Glutamatergic neuron (in vitro differentiated cells): ENCODE measurements at regions not wholly inside any gene's neighbourhood (a gene's known extent, or its start where the extent isn't known, plus 50 kb on each side); places are given as distances from the start of the nearest gene placed in this dataset.

Experiments used
- DNase-seq: peaks from one replicate; pipeline ENCODE4 v3.0.0; 2022
- H3K27ac Mint-ChIP-seq: one replicate; pipeline ENCODE4 v1.8.0; 2020; ENCODE audit warnings: mild to moderate bottlenecking, mixed read lengths, inconsistent platforms; ENCODE audit not compliant: unreplicated experiment
- H3K27me3 Mint-ChIP-seq: one replicate; pipeline ENCODE4 v1.8.0; 2020; ENCODE audit warnings: mild to moderate bottlenecking, moderate library complexity, mixed read lengths, inconsistent platforms; ENCODE audit not compliant: unreplicated experiment
- H3K36me3 Mint-ChIP-seq: one replicate; pipeline ENCODE4 v1.8.0; 2020; ENCODE audit warnings: mild to moderate bottlenecking, mixed read lengths, inconsistent platforms; ENCODE audit not compliant: unreplicated experiment
- H3K4me1 Mint-ChIP-seq: one replicate; pipeline ENCODE4 v1.8.0; 2020; ENCODE audit warnings: mild to moderate bottlenecking, low read depth, mixed read lengths, inconsistent platforms; ENCODE audit not compliant: unreplicated experiment
- H3K4me3 Mint-ChIP-seq: one replicate; pipeline ENCODE4 v1.8.0; 2020; ENCODE audit warnings: mild to moderate bottlenecking, mixed read lengths, inconsistent platforms; ENCODE audit not compliant: unreplicated experiment
- H3K9me3 Mint-ChIP-seq: one replicate; pipeline ENCODE4 v1.8.0; 2020; ENCODE audit warnings: mild to moderate bottlenecking, moderate library complexity, mixed read lengths, inconsistent platforms; ENCODE audit not compliant: unreplicated experiment
- TF ChIP-seq, protein P1 (sequence below): fragments of 200-600 bp; sonication (generic); IDR thresholded peaks from one replicate; pipeline ENCODE4 v1.5.0; 2021; ENCODE audit not compliant: partially characterized antibody, unreplicated experiment

DNA sequence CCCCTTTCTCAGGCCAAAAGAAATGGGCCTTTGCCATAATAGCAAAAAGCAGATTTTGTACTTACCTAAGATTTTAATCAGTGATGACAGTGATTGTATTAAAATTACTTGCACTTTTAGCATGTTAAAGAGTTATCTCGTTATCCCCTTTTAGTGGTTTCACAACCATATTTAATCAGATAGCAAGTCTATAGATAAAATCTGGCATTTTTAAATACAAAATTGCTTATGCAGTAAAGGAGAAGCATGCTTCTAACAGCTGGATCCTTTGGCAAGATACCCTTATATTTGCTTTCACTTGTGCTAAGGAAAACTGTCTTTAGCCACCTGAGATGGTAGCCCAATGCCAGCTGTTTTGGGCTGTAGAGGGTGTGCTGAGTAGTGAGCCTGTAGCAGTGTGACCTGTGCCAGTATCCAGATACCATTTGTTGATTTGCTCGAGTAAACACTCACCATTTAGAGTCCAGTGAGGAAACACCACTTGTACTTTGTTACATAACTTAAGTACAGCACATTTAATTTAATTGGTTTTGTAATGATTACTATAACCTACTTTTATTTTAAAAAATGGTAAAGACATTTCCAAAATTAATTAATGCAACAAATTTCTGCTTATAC, 314.4 kb upstream of the ZP4 start:
- Mint-ChIP-seq H3K27ac (no peak overlapping the region), H3K4me3 (no peak overlapping the region), H3K4me1 (no peaks in the 10 kb centered on the region), H3K36me3 (no peaks in the 10 kb centered on the region), H3K27me3 (no peaks in the 10 kb centered on the region), H3K9me3 (peaks cover 1% of the 10 kb centered on the region)
- DNase-seq: no peak
- TF ChIP-seq, protein P1, sequence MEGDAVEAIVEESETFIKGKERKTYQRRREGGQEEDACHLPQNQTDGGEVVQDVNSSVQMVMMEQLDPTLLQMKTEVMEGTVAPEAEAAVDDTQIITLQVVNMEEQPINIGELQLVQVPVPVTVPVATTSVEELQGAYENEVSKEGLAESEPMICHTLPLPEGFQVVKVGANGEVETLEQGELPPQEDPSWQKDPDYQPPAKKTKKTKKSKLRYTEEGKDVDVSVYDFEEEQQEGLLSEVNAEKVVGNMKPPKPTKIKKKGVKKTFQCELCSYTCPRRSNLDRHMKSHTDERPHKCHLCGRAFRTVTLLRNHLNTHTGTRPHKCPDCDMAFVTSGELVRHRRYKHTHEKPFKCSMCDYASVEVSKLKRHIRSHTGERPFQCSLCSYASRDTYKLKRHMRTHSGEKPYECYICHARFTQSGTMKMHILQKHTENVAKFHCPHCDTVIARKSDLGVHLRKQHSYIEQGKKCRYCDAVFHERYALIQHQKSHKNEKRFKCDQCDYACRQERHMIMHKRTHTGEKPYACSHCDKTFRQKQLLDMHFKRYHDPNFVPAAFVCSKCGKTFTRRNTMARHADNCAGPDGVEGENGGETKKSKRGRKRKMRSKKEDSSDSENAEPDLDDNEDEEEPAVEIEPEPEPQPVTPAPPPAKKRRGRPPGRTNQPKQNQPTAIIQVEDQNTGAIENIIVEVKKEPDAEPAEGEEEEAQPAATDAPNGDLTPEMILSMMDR: no peak

DNA sequence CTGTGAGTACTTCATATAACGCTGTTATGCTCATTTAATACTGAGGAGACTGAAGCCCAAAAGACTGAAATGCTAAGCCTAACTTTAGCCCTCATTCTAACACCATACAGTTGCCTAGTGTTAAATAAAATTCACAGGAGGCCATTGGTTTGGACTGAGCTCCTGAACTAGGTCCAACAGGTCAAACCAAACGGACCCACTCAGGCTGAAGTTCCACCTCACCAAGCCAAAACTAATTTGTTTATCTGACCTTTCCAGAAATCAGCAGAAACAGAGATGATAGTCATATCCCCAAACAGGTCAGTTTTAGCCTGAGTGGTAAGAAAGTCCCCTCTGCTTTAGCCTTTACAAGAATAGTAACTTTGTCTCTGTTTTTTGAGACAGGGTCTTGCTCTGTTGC, 311.3 kb upstream of the ZP4 start:
- H3K4me3 Mint-ChIP-seq: no peak overlapping the region
- H3K4me1 Mint-ChIP-seq: no peaks in the 10 kb centered on the region
- TF ChIP-seq, protein P1: no peak
- no peak for DNase-seq
- H3K9me3 Mint-ChIP-seq: peaks cover 1% of the 10 kb centered on the region
- H3K36me3 Mint-ChIP-seq: no peaks in the 10 kb centered on the region
- no peak overlapping the region for H3K27ac Mint-ChIP-seq
- no peaks in the 10 kb centered on the region for H3K27me3 Mint-ChIP-seq

DNA sequence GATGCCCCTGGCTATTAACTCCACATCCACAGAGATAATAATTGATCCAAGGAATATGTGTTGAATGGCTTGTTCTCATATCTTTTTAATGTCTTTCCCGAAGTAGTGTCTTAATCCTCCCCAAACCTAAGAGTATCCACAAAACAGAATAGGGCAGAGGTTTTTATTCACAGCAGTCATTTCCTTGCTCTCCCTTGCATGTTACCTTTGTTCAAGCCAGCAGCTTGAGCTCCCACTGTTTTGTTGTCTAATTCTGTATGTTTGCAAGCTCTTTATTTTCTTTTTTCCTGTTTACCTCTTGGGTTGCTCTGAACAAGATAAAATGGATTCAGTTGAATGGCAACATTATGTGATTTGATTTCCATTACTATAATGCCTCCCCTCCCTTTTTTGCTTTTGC, 308.6 kb upstream of the ZP4 start:
- Mint-ChIP-seq H3K27ac (no peak overlapping the region), H3K27me3 (no peaks in the 10 kb centered on the region), H3K4me1 (no peaks in the 10 kb centered on the region), H3K9me3 (no peaks in the 10 kb centered on the region), H3K4me3 (no peak overlapping the region), H3K36me3 (no peaks in the 10 kb centered on the region)
- DNase-seq: no peak
- TF ChIP-seq, protein P1: no peak

DNA sequence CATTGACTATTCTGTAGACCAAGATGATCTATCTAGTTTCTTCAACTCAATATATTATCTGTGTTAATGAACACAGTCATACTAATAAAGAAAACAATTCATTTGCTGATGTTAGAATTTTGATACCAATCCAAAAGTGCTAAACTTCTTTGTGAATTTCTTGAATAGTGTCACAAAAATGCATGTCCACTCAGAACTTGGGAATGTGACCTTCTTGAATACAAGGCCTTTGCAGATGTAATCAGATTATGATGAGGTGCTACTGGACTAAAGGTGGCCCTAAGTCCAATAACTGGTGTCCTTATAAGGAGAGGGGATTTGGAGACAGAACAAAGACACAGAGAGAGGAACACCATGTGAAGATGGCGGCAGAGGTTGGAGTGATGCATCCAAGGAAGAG, 305.8 kb upstream of the ZP4 start:
- TF ChIP-seq, protein P1: no peak
- no peaks in the 10 kb centered on the region for H3K9me3 Mint-ChIP-seq
- no peaks in the 10 kb centered on the region for H3K36me3 Mint-ChIP-seq
- H3K4me3 Mint-ChIP-seq: no peak overlapping the region
- no peaks in the 10 kb centered on the region for H3K4me1 Mint-ChIP-seq
- no peak for DNase-seq
- H3K27me3 Mint-ChIP-seq: no peaks in the 10 kb centered on the region
- H3K27ac Mint-ChIP-seq: no peak overlapping the region

DNA sequence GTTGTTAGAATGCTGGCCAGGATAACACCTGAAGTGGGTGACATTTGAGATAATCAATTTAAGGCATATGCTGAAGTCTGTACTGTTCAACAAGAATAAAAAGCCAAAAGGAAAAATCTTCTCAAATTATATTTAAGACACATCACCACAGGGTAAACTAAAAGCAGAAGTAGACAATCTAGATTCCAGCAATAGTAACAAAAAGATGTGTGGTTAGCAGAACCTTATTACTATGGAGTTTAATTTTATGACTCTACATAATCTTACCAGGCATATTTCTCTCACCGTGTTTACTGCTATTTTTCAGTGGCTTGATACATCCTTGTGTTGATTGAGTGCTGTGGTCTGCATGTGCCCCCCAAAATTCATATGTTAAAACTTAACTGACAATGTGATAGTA, 300.4 kb upstream of the ZP4 start:
- no peak overlapping the region for H3K27ac Mint-ChIP-seq
- DNase-seq: no peak
- H3K36me3 Mint-ChIP-seq: no peaks in the 10 kb centered on the region
- TF ChIP-seq, protein P1: no peak
- no peaks in the 10 kb centered on the region for H3K4me1 Mint-ChIP-seq
- H3K9me3 Mint-ChIP-seq: no peaks in the 10 kb centered on the region
- no peaks in the 10 kb centered on the region for H3K27me3 Mint-ChIP-seq
- H3K4me3 Mint-ChIP-seq: no peak overlapping the region
